WTC11 (cell line): ENCODE measurements at regions not wholly inside any gene's neighbourhood (a gene's known extent, or its start where the extent isn't known, plus 50 kb on each side); places are given as distances from the start of the nearest gene placed in this dataset.

Experiments
- ATAC-seq: fragments of 200-7000 bp; cut with Tn5 transposase; 2 replicates; pipeline ENCODE4 v1.10.0; 2021; ENCODE audit warnings: mild to moderate bottlenecking, moderate library complexity
- CTCF ChIA-PET: fragments of 300-600 bp; sonication (Branson Sonifier 250); formaldehyde crosslinking; loops from one replicate; lab custom pipeline; 2021; ENCODE audit warnings: antibody characterized with exemption; lab: Charles Lee
- POLR2A ChIA-PET: fragments of 350-600 bp; sonication (Branson Sonifier 250); formaldehyde crosslinking; loops from one replicate; lab custom pipeline; 2021; ENCODE audit warnings: antibody characterized with exemption; lab: Charles Lee
- DNase-seq: peaks from one replicate; pipeline ENCODE4 v3.0.0; 2021; ENCODE audit warnings: low spot score
- H3K27ac Mint-ChIP-seq: 2 replicates; pipeline ENCODE4 v1.8.0; 2021; ENCODE audit warnings: mixed read lengths
- H3K27me3 Mint-ChIP-seq: 2 replicates; pipeline ENCODE4 v1.8.0; 2021; ENCODE audit warnings: low read depth, mild to moderate bottlenecking, moderate library complexity, mixed read lengths
- H3K36me3 Mint-ChIP-seq: 2 replicates; pipeline ENCODE4 v1.8.0; 2021; ENCODE audit warnings: mixed read lengths
- H3K4me1 Mint-ChIP-seq: 2 replicates; pipeline ENCODE4 v1.8.0; 2022; ENCODE audit warnings: mixed read lengths
- H3K4me3 Mint-ChIP-seq: 2 replicates; pipeline ENCODE4 v1.8.0; 2021; ENCODE audit warnings: mild to moderate bottlenecking, moderate library complexity, mixed read lengths
- H3K9me3 Mint-ChIP-seq: 2 replicates; pipeline ENCODE4 v1.8.0; 2021; ENCODE audit warnings: mixed read lengths
- FOXJ3 ChIP-seq: sonication (generic); formaldehyde crosslinking; IDR thresholded peaks from 2 replicates; pipeline ENCODE4 v1.9.0; 2021; ENCODE audit warnings: missing genetic modification reagents, mild to moderate bottlenecking, borderline replicate concordance
- GRHL2 ChIP-seq: fragments of 250-450 bp; sonication (Bioruptor Pico); IDR thresholded peaks from 2 replicates; pipeline ENCODE4 v1.8.0; 2022; ENCODE audit warnings: mild to moderate bottlenecking, moderate library complexity; ENCODE audit not compliant: insufficient replicate concordance, severe bottlenecking
- GTF2I ChIP-seq: fragments of 250-450 bp; sonication (Bioruptor Pico); conservative IDR thresholded peaks from 2 replicates; pipeline ENCODE4 v1.4.0; 2021; ENCODE audit warnings: mild to moderate bottlenecking
- KAT7 ChIP-seq: sonication (generic); formaldehyde crosslinking; IDR thresholded peaks from 2 replicates; pipeline ENCODE4 v1.8.1; 2023; ENCODE audit warnings: missing genetic modification reagents, mild to moderate bottlenecking, borderline replicate concordance
- NR1H2 ChIP-seq: sonication (generic); formaldehyde crosslinking; IDR thresholded peaks from 2 replicates; pipeline ENCODE4 v1.9.0; 2021; ENCODE audit warnings: mild to moderate bottlenecking, moderate library complexity, missing genetic modification reagents
- OVOL2 ChIP-seq: fragments of 250-450 bp; sonication (Bioruptor Pico); IDR thresholded peaks from 2 replicates; pipeline ENCODE4 v1.9.0; 2021; ENCODE audit warnings: mild to moderate bottlenecking, borderline replicate concordance
- PRRX2 ChIP-seq: fragments of 250-450 bp; sonication (Bioruptor Pico); IDR thresholded peaks from 2 replicates; pipeline ENCODE4 v1.8.0; 2021; ENCODE audit warnings: mild to moderate bottlenecking
- ZNF138 ChIP-seq: sonication (generic); formaldehyde crosslinking; conservative IDR thresholded peaks from 2 replicates; pipeline ENCODE4 v1.8.1; 2022; ENCODE audit warnings: mild to moderate bottlenecking, moderate library complexity, missing genetic modification reagents
- ZNF317 ChIP-seq: sonication (generic); formaldehyde crosslinking; IDR thresholded peaks from 2 replicates; pipeline ENCODE4 v1.8.1; 2023; ENCODE audit warnings: low read depth, mild to moderate bottlenecking, moderate library complexity, missing genetic modification reagents, borderline replicate concordance
- TF ChIP-seq, protein P1 (sequence below): sonication (generic); formaldehyde crosslinking; IDR thresholded peaks from 2 replicates; pipeline ENCODE4 v1.8.0; 2023; ENCODE audit warnings: mild to moderate bottlenecking, missing genetic modification reagents
- TF ChIP-seq, protein P2 (sequence below): sonication (generic); formaldehyde crosslinking; IDR thresholded peaks from 2 replicates; pipeline ENCODE4 v1.8.1; 2022; ENCODE audit warnings: low read depth, missing genetic modification reagents, borderline replicate concordance
- TF ChIP-seq, protein P3 (sequence below): sonication (generic); formaldehyde crosslinking; IDR thresholded peaks from 2 replicates; pipeline ENCODE4 v1.8.1; 2023; ENCODE audit warnings: mild to moderate bottlenecking, missing genetic modification reagents, moderate library complexity
- TF ChIP-seq, protein P4 (sequence below): fragments of 250-450 bp; sonication (Bioruptor Pico); IDR thresholded peaks from 2 replicates; pipeline ENCODE4 v1.9.0; 2021; ENCODE audit warnings: mild to moderate bottlenecking
- TF ChIP-seq, protein P5 (sequence below): sonication (generic); formaldehyde crosslinking; IDR thresholded peaks from 2 replicates; pipeline ENCODE4 v1.8.1; 2022; ENCODE audit warnings: low read depth, mild to moderate bottlenecking, moderate library complexity, missing genetic modification reagents, borderline replicate concordance
- TF ChIP-seq, protein P6 (sequence below): sonication (generic); formaldehyde crosslinking; IDR thresholded peaks from 2 replicates; pipeline ENCODE4 v1.8.1; 2023; ENCODE audit warnings: mild to moderate bottlenecking, missing genetic modification reagents, borderline replicate concordance
- TF ChIP-seq, protein P7 (sequence below): fragments of 250-450 bp; sonication (Bioruptor Pico); IDR thresholded peaks from 2 replicates; pipeline ENCODE4 v1.9.0; 2021; ENCODE audit warnings: mild to moderate bottlenecking, borderline replicate concordance
- TF ChIP-seq, protein P8 (sequence below): sonication (generic); formaldehyde crosslinking; IDR thresholded peaks from 2 replicates; pipeline ENCODE4 v1.8.1; 2022; ENCODE audit warnings: mild to moderate bottlenecking, moderate library complexity, missing genetic modification reagents
- TF ChIP-seq, protein P9 (sequence below): sonication (generic); formaldehyde crosslinking; IDR thresholded peaks from 2 replicates; pipeline ENCODE4 v1.8.0; 2022; ENCODE audit warnings: mild to moderate bottlenecking, missing genetic modification reagents

DNA sequence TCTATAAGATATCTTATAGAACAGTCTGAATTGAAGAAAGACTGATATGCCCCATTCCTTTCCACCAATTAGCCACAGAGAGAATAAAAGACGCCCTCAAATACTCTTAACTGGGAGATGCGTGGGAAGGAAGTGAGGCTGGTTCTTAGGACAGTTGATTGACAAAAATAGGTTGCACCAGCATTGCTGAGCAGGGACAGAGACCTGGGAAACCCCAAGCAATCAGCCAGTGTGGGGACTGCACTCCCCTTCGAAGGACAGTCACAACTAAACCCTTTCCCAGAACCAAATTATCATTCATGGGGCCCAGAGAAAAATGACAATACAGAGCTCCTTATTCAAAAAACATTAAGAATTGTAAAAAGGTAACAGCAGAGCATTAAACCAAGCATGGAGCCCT lies 196.9 kb upstream of the GHITM start:
- no peak for DNase-seq
- Mint-ChIP-seq H3K9me3 (no peaks in the 10 kb centered on the region), H3K4me3 (no peak overlapping the region), H3K36me3 (no peaks in the 10 kb centered on the region), H3K4me1 (peaks cover 32% of the 10 kb centered on the region), H3K27me3 (peaks cover 3% of the 10 kb centered on the region), H3K27ac (no peak overlapping the region)
- ChIA-PET POLR2A (no interaction called here), CTCF (no interaction called here)
- no peak for ATAC-seq
- TF ChIP-seq, protein P1, sequence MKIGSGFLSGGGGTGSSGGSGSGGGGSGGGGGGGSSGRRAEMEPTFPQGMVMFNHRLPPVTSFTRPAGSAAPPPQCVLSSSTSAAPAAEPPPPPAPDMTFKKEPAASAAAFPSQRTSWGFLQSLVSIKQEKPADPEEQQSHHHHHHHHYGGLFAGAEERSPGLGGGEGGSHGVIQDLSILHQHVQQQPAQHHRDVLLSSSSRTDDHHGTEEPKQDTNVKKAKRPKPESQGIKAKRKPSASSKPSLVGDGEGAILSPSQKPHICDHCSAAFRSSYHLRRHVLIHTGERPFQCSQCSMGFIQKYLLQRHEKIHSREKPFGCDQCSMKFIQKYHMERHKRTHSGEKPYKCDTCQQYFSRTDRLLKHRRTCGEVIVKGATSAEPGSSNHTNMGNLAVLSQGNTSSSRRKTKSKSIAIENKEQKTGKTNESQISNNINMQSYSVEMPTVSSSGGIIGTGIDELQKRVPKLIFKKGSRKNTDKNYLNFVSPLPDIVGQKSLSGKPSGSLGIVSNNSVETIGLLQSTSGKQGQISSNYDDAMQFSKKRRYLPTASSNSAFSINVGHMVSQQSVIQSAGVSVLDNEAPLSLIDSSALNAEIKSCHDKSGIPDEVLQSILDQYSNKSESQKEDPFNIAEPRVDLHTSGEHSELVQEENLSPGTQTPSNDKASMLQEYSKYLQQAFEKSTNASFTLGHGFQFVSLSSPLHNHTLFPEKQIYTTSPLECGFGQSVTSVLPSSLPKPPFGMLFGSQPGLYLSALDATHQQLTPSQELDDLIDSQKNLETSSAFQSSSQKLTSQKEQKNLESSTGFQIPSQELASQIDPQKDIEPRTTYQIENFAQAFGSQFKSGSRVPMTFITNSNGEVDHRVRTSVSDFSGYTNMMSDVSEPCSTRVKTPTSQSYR (CRISPR knock-in tag) = no peak
- TF ChIP-seq NR1H2 (CRISPR knock-in tag) (no peak), FOXJ3 (no peak), ZNF138 (CRISPR knock-in tag) (no peak), PRRX2 (CRISPR knock-in tag) (no peak), OVOL2 (CRISPR knock-in tag) (no peak), GRHL2 (no peak), GTF2I (CRISPR knock-in tag) (no peak), ZNF317 (no peak), KAT7 (CRISPR knock-in tag) (no peak)
- TF ChIP-seq, protein P2, sequence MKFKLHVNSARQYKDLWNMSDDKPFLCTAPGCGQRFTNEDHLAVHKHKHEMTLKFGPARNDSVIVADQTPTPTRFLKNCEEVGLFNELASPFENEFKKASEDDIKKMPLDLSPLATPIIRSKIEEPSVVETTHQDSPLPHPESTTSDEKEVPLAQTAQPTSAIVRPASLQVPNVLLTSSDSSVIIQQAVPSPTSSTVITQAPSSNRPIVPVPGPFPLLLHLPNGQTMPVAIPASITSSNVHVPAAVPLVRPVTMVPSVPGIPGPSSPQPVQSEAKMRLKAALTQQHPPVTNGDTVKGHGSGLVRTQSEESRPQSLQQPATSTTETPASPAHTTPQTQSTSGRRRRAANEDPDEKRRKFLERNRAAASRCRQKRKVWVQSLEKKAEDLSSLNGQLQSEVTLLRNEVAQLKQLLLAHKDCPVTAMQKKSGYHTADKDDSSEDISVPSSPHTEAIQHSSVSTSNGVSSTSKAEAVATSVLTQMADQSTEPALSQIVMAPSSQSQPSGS (CRISPR knock-in tag) = no peak
- TF ChIP-seq, protein P3, sequence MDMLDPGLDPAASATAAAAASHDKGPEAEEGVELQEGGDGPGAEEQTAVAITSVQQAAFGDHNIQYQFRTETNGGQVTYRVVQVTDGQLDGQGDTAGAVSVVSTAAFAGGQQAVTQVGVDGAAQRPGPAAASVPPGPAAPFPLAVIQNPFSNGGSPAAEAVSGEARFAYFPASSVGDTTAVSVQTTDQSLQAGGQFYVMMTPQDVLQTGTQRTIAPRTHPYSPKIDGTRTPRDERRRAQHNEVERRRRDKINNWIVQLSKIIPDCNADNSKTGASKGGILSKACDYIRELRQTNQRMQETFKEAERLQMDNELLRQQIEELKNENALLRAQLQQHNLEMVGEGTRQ = no peak
- TF ChIP-seq, protein P4, sequence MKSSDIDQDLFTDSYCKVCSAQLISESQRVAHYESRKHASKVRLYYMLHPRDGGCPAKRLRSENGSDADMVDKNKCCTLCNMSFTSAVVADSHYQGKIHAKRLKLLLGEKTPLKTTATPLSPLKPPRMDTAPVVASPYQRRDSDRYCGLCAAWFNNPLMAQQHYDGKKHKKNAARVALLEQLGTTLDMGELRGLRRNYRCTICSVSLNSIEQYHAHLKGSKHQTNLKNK (CRISPR knock-in tag) = no peak
- TF ChIP-seq, protein P5, sequence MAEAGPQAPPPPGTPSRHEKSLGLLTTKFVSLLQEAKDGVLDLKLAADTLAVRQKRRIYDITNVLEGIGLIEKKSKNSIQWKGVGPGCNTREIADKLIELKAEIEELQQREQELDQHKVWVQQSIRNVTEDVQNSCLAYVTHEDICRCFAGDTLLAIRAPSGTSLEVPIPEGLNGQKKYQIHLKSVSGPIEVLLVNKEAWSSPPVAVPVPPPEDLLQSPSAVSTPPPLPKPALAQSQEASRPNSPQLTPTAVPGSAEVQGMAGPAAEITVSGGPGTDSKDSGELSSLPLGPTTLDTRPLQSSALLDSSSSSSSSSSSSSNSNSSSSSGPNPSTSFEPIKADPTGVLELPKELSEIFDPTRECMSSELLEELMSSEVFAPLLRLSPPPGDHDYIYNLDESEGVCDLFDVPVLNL (CRISPR knock-in tag) = no peak
- TF ChIP-seq, protein P6, sequence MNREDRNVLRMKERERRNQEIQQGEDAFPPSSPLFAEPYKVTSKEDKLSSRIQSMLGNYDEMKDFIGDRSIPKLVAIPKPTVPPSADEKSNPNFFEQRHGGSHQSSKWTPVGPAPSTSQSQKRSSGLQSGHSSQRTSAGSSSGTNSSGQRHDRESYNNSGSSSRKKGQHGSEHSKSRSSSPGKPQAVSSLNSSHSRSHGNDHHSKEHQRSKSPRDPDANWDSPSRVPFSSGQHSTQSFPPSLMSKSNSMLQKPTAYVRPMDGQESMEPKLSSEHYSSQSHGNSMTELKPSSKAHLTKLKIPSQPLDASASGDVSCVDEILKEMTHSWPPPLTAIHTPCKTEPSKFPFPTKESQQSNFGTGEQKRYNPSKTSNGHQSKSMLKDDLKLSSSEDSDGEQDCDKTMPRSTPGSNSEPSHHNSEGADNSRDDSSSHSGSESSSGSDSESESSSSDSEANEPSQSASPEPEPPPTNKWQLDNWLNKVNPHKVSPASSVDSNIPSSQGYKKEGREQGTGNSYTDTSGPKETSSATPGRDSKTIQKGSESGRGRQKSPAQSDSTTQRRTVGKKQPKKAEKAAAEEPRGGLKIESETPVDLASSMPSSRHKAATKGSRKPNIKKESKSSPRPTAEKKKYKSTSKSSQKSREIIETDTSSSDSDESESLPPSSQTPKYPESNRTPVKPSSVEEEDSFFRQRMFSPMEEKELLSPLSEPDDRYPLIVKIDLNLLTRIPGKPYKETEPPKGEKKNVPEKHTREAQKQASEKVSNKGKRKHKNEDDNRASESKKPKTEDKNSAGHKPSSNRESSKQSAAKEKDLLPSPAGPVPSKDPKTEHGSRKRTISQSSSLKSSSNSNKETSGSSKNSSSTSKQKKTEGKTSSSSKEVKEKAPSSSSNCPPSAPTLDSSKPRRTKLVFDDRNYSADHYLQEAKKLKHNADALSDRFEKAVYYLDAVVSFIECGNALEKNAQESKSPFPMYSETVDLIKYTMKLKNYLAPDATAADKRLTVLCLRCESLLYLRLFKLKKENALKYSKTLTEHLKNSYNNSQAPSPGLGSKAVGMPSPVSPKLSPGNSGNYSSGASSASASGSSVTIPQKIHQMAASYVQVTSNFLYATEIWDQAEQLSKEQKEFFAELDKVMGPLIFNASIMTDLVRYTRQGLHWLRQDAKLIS (CRISPR knock-in tag) = no peak
- TF ChIP-seq, protein P7, sequence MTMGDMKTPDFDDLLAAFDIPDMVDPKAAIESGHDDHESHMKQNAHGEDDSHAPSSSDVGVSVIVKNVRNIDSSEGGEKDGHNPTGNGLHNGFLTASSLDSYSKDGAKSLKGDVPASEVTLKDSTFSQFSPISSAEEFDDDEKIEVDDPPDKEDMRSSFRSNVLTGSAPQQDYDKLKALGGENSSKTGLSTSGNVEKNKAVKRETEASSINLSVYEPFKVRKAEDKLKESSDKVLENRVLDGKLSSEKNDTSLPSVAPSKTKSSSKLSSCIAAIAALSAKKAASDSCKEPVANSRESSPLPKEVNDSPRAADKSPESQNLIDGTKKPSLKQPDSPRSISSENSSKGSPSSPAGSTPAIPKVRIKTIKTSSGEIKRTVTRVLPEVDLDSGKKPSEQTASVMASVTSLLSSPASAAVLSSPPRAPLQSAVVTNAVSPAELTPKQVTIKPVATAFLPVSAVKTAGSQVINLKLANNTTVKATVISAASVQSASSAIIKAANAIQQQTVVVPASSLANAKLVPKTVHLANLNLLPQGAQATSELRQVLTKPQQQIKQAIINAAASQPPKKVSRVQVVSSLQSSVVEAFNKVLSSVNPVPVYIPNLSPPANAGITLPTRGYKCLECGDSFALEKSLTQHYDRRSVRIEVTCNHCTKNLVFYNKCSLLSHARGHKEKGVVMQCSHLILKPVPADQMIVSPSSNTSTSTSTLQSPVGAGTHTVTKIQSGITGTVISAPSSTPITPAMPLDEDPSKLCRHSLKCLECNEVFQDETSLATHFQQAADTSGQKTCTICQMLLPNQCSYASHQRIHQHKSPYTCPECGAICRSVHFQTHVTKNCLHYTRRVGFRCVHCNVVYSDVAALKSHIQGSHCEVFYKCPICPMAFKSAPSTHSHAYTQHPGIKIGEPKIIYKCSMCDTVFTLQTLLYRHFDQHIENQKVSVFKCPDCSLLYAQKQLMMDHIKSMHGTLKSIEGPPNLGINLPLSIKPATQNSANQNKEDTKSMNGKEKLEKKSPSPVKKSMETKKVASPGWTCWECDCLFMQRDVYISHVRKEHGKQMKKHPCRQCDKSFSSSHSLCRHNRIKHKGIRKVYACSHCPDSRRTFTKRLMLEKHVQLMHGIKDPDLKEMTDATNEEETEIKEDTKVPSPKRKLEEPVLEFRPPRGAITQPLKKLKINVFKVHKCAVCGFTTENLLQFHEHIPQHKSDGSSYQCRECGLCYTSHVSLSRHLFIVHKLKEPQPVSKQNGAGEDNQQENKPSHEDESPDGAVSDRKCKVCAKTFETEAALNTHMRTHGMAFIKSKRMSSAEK (CRISPR knock-in tag) = no peak
- TF ChIP-seq, protein P8, sequence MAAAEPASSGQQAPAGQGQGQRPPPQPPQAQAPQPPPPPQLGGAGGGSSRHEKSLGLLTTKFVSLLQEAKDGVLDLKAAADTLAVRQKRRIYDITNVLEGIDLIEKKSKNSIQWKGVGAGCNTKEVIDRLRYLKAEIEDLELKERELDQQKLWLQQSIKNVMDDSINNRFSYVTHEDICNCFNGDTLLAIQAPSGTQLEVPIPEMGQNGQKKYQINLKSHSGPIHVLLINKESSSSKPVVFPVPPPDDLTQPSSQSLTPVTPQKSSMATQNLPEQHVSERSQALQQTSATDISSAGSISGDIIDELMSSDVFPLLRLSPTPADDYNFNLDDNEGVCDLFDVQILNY (CRISPR knock-in tag) = no peak
- TF ChIP-seq, protein P9, sequence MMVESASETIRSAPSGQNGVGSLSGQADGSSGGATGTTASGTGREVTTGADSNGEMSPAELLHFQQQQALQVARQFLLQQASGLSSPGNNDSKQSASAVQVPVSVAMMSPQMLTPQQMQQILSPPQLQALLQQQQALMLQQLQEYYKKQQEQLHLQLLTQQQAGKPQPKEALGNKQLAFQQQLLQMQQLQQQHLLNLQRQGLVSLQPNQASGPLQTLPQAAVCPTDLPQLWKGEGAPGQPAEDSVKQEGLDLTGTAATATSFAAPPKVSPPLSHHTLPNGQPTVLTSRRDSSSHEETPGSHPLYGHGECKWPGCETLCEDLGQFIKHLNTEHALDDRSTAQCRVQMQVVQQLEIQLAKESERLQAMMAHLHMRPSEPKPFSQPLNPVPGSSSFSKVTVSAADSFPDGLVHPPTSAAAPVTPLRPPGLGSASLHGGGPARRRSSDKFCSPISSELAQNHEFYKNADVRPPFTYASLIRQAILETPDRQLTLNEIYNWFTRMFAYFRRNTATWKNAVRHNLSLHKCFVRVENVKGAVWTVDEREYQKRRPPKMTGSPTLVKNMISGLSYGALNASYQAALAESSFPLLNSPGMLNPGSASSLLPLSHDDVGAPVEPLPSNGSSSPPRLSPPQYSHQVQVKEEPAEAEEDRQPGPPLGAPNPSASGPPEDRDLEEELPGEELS (CRISPR knock-in tag) = no peak
